ENCODE measurements at regions not wholly inside any gene's neighbourhood (a gene's known extent, or its start where the extent isn't known, plus 50 kb on each side); places are given as distances from the start of the nearest gene placed in this dataset.

DNA sequence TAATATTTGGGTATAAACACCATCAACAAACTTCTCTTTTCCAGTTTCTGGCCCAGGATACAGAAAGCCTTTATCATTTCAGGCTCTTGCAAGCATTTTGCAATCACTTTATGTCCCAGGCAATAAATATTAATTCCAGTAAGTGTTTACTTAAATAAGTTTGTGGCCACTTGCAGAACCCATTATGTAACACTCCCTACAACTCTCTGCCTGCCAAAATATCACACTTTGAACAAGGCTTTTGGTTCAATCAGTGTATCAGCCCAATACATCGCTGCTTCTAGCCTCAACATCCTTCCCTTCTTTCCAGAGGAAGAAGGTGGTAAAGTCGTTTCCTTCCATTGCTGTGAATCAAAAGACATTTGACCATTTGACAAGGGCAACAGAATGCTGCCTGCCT lies 203.0 kb upstream of the USP25 start:
- no peak for DNase-seq (ENCODE audit: low read depth)

GRCh38 chr21:15528346-15528745 lies 201.4 kb upstream of the USP25 start:
- no peak for DNase-seq (ENCODE audit: low read depth)

DNA sequence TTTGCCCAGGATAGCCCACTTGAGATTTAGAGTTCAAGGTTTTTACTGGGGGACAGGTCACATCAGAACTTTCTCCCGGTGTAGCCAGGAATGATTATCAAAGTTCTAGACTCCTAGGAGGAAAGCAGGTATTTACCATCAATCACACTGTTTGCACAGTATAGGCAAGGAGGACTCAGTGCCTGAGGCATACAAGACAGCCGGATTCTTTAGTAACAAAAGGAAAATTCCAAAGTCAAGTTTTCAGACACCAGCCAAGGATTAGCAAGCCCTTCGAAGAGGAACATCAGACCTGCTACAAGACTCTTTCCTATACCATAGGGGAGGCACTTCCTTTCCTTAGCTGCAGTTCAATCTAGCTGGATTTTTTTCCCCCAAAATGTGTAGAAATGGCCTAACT lies 197.8 kb upstream of the USP25 start:
- DNase-seq (ENCODE audit: low read depth), result no peak

DNA sequence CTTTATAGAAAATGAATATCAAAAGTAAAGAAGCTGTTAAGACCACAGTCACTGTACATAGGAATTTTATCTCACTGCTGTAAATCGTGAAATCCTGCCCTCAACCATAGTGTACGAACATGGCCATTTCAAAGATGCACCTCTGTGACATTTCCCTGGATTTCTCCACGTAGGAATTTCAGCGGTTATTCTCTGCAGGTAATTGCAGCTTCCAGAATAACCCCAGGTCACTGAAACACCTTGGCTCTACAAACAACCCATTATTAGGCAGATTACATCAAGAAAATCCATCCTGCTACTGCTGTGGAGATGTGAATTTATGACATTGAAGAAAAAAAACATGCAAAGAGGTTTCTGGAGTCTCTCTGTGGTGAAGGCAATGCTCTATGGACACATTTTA lies 196.2 kb upstream of the USP25 start:
- no peak for DNase-seq (ENCODE audit: low read depth)

- no peak for DNase-seq (ENCODE audit: low read depth)
Measured at GRCh38 chr21:15534450-15534886, 195.3 kb upstream of the USP25 start.

- no peak for DNase-seq (ENCODE audit: low read depth)
Measured at GRCh38 chr21:15539376-15539775, 190.4 kb upstream of the USP25 start.

DNA sequence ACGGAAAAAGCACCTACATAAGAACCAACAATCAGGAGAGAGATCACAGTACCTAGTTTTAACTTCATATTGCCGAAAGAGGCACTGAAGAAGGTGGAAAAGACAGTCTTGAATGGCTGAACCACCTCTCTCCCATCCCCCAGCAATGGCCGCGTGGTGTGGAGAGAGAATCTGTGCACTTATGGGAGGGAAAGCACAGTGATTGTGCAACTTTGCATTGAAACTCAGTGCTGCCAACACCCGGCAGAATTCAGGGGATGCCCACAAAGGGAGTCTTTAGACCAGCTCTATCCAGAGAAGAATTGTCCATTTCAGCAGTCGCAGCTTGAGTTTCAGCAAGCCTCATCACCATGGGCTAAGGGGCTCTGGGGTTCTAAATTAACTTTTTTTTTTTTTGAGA lies 186.3 kb upstream of the USP25 start:
- no peak for DNase-seq (ENCODE audit: low read depth)

DNA sequence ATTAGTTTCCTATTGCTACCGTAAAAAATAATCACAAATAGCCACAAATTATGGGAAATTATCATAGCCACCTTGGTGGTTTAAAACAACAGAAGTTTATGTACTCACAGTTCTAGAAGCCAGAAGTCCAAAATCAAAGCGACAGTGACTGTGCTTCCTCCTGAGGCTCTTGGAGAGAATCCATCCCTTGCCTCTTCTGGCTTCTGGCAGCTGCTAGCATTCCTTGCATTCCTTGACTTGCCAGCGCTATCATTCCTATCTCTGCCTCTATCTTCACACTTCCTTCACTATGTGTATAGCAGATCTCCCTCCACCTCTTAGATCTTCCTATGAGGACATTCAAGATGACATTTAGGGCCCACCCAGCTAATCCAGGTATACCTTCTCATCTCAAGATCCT lies 180.1 kb upstream of the USP25 start:
- peak; percentile 26 for DNase-seq (ENCODE audit: low read depth)

GRCh38 chr21:15552914-15553494 lies 176.8 kb upstream of the USP25 start:
- peak; percentile 58 for DNase-seq (ENCODE audit: low read depth)

DNA sequence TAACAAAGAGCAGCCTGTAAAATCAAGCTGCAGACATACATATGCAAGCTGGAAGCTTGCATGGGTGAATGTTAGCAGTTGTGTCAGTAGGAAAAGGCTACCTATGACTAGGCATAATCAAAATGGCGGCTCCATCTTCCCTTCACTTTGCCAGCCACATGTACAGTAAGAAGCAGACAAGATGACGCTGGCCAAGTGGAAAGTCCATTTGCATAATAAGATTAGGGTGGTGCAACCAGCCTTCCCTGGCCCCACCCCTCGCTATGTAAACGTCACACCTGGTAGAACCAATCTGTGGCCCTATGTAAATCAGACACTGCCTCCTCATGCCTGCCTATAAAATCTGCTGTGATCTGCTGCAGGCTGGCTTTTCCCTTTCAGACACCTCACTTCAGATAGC lies 171.9 kb upstream of the USP25 start:
- DNase-seq (ENCODE audit: low read depth), result no peak

GRCh38 chr21:15558884-15559283 lies 170.9 kb upstream of the USP25 start:
- DNase-seq (ENCODE audit: low read depth), result no peak

- peak; percentile 27 for DNase-seq (ENCODE audit: low read depth)
Measured at GRCh38 chr21:15559660-15560059, 170.1 kb upstream of the USP25 start.

GRCh38 chr21:15560383-15561056 lies 169.3 kb upstream of the USP25 start:
- DNase-seq (ENCODE audit: low read depth), result peak; percentile 84

DNA sequence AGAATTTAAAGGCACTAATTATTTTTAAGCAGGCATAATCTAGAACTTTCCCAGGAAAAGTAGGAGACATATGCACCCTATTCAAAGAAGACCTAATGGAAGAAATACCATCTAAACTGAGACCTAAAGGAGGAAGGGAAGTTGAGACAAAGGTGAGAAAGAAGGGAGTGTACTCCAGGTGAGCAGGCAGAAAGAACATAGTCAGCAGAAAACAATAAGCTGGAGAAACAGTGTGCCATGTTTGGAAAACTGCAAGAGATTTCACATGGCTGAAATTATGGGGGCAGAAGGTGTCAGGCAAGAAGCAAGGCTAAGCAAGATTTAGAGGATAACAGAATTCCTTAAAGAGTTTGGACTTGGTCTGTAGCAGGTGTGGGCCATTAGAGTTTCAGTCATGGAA lies 167.0 kb upstream of the USP25 start:
- DNase-seq (ENCODE audit: low read depth), result no peak

GRCh38 chr21:15564907-15565306 lies 164.9 kb upstream of the USP25 start:
- DNase-seq (ENCODE audit: low read depth), result no peak

GRCh38 chr21:15566703-15567102 lies 163.1 kb upstream of the USP25 start:
- DNase-seq (ENCODE audit: low read depth), result no peak

DNA sequence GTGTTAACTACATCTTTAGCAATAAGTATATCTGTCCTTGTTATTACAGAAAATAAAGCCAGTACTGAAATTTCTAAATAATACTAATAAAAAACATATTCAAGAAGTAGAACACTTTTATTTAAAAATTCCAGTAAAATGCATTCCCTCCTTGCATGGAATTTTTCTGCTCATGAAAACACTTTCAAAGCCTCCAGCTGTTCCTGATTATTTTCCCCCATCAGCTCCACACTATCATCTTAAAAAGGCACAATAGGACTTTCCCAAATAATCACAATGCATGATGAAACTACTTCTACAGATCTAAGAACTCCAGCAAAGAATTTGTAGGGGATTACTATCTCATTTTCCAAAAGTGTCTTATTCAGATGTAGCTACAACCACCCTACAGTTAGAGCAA lies 162.6 kb upstream of the USP25 start:
- DNase-seq (ENCODE audit: low read depth), result no peak

GRCh38 chr21:15568516-15568915 lies 161.3 kb upstream of the USP25 start:
- no peak for DNase-seq (ENCODE audit: low read depth)

- no peak for DNase-seq (ENCODE audit: low read depth)
Measured at GRCh38 chr21:15586752-15587427, 142.9 kb upstream of the USP25 start.

- DNase-seq (ENCODE audit: low read depth), result peak; percentile 61
Measured at GRCh38 chr21:15592271-15592860, 137.4 kb upstream of the USP25 start.

DNA sequence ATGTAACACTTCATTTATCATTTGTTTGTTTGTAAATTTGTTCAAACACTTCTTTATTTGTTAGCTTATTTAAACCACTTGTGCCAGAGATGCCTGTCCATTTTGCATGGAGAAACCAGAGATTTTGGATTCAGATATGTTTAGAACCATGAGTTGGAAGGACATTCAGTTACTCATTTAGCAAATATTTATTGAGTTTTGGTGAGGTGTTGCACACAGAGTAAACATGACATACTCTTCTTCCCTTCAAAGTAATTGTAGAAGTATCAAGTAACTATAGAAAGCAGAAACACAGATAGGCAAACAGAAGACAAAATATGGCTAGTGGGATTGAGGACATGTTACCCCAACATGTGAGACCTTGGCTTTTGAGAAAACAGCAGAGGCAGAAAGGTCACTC lies 136.8 kb upstream of the USP25 start:
- no peak for DNase-seq (ENCODE audit: low read depth)

DNA sequence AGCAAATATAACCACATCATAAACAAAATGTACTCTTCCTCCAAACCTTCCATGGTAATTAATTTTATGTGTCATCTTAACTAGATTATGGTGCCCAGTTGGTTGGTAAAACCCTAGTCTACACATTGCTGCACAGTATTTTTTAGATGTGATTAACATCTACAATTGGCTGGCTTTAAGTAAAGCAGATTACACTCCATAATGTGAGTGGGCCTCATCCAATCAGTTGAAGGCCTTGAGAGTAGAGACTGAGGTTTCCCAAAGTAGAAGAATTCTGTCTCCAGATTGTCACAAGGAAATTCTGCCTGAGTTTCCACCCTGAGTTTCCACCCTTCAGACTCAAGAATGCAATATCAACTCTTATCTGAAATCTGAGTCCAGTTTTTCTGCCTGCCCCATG lies 128.4 kb upstream of the USP25 start:
- DNase-seq (ENCODE audit: low read depth), result no peak

DNA sequence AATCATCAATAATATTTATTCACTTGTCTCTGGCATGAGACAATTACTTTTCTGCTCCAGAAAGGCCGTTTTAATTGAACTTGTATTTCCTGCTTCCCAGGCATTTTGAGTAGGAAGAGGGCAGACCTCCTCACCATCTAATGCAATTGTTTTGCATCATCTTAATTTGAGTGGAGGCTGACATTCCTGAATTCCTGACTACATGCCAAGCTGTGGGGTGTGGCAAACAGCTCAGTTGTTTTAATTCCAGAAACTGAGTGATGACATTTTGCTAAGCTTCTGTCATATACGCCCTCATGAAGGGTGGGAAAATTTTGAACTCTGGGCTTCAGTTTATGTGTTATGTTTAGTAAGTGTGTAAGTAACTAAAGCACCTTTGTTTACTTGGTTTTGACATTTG lies 125.4 kb upstream of the USP25 start:
- DNase-seq (ENCODE audit: low read depth), result peak; percentile 92
